T-helper 2 cell treated with Interferon-gamma antibody and Interleukin-4, amounts not matched to agents 5 μg/mL and 100 μg/mL, for 36 hours (primary cell): ENCODE measurements at regions not wholly inside any gene's neighbourhood (a gene's known extent, or its start where the extent isn't known, plus 50 kb on each side); places are given as distances from the start of the nearest gene placed in this dataset.

Experiments used
- DNase-seq: peaks from one replicate; pipeline ENCODE4 v3.0.0; 2021; ENCODE audit warnings: low spot score
- H3K27ac Mint-ChIP-seq: one replicate; pipeline ENCODE4 v1.8.0; 2021; ENCODE audit warnings: mild to moderate bottlenecking, mixed read lengths
- H3K27me3 Mint-ChIP-seq: one replicate; pipeline ENCODE4 v1.8.0; 2021; ENCODE audit warnings: low read depth, mixed read lengths
- H3K36me3 Mint-ChIP-seq: one replicate; pipeline ENCODE4 v1.8.0; 2021; ENCODE audit warnings: low read depth, mixed read lengths
- H3K4me1 Mint-ChIP-seq: one replicate; pipeline ENCODE4 v1.8.0; 2021; ENCODE audit warnings: low read depth, mixed read lengths
- H3K4me3 Mint-ChIP-seq: one replicate; pipeline ENCODE4 v1.8.0; 2022; ENCODE audit warnings: mild to moderate bottlenecking, moderate library complexity, mixed read lengths
- H3K9me3 Mint-ChIP-seq: one replicate; pipeline ENCODE4 v1.8.0; 2021; ENCODE audit warnings: mixed read lengths

DNA sequence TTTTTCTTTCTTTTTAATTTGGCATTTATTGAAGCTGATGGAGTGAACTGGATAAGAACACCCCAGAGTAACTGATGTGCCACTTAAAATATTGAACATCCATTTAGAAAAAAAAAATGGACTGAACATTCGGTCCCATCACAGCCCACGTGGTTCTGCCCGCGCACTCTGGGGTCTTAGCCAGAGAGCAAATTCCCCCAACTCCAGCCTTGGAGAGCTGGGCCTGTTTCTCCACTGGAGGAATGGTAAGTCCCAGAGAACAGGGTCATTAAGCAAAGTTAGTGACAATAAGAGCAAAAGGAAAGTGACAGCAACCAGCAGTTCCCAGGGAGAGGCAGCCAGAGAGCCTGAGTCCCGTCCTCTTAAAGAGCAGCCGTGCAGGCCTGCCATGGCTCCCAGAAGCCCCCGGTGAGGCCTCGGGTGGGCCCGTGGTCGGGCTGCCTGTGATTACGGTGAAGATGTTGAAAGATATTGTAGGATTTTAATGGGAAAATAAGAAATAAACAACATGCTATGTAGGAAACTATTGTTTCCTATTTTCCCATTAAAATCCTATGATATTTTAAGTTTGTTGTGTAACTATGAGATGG, 487.9 kb upstream of the MKI67 start:
- Mint-ChIP-seq H3K9me3 (no peaks in the 10 kb centered on the region), H3K4me1 (no peaks in the 10 kb centered on the region), H3K4me3 (no peak overlapping the region), H3K36me3 (no peaks in the 10 kb centered on the region), H3K27ac (no peak overlapping the region), H3K27me3 (no peaks in the 10 kb centered on the region)
- DNase-seq, result no peak

GRCh38 chr10:128614802-128615553, 488.8 kb upstream of the MKI67 start:
- H3K9me3 Mint-ChIP-seq, result no peaks in the 10 kb centered on the region

GRCh38 chr10:128617532-128617931, 491.3 kb upstream of the MKI67 start:
- H3K36me3 Mint-ChIP-seq, result no peaks in the 10 kb centered on the region
- H3K9me3 Mint-ChIP-seq, result no peaks in the 10 kb centered on the region
- no peak for DNase-seq
- no peaks in the 10 kb centered on the region for H3K4me1 Mint-ChIP-seq
- no peaks in the 10 kb centered on the region for H3K27me3 Mint-ChIP-seq
- H3K4me3 Mint-ChIP-seq, result no peak overlapping the region
- H3K27ac Mint-ChIP-seq, result no peak overlapping the region

More at GRCh38 chr10:128614802-128615553, 488.8 kb upstream of the MKI67 start:
- Mint-ChIP-seq H3K36me3 (no peaks in the 10 kb centered on the region), H3K4me3 (no peak overlapping the region), H3K27me3 (no peaks in the 10 kb centered on the region), H3K27ac (no peak overlapping the region), H3K4me1 (no peaks in the 10 kb centered on the region)
- no peak for DNase-seq

GRCh38 chr10:128622706-128623105, 496.5 kb upstream of the MKI67 start:
- Mint-ChIP-seq H3K27ac (no peak overlapping the region), H3K9me3 (no peaks in the 10 kb centered on the region), H3K27me3 (no peaks in the 10 kb centered on the region), H3K36me3 (no peaks in the 10 kb centered on the region), H3K4me1 (no peaks in the 10 kb centered on the region), H3K4me3 (no peak overlapping the region)
- no peak for DNase-seq

DNA sequence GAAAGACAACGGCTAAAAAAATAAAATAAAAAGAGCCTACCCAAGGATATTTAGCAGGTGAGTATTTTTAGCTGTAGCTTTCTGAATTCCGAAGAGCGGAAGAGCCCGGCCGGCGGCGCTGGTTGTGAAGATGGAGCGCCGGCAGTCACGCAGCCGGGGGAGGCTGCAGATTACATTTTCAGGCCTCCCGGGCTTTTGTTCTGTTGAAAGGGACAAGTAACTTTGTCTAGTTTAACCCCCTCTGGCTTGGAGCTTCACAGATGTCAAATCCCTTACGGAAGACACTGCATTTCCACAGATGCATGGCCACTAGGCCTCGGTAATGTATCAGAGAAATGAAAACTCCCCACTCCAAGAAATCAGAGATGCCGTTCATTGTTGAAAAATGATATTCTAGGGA, 497.6 kb upstream of the MKI67 start:
- Mint-ChIP-seq H3K4me1 (no peaks in the 10 kb centered on the region), H3K27me3 (no peaks in the 10 kb centered on the region), H3K27ac (no peak overlapping the region), H3K9me3 (no peaks in the 10 kb centered on the region), H3K4me3 (no peak overlapping the region), H3K36me3 (no peaks in the 10 kb centered on the region)
- no peak for DNase-seq

- Mint-ChIP-seq H3K9me3 (no peaks in the 10 kb centered on the region), H3K4me3 (no peak overlapping the region), H3K36me3 (no peaks in the 10 kb centered on the region), H3K4me1 (no peaks in the 10 kb centered on the region), H3K27ac (no peak overlapping the region), H3K27me3 (no peaks in the 10 kb centered on the region)
- no peak for DNase-seq
Observed at GRCh38 chr10:128624656-128625530, 498.7 kb upstream of the MKI67 start.

DNA sequence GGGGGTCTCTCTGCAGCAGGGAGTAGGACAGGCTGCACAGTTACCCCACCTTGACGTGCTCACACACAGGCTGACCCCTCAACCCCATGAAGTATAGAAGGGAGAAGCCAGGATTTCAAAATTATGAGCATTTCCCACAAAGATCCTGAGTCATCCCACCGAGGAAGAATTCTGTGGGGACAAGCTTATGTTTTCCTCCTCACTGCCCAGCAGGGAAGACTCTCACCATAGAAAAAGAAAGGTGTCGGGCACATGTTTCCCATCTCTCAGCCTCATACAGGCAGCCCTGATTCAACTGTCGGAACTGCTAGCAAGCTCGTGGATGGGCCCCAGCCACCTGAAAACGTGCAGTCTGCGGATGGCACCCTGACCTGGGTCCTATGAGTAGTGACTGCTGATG, 499.7 kb upstream of the MKI67 start:
- no peaks in the 10 kb centered on the region for H3K36me3 Mint-ChIP-seq

GRCh38 chr10:128626397-128627000, 500.3 kb upstream of the MKI67 start:
- Mint-ChIP-seq H3K27me3 (no peaks in the 10 kb centered on the region), H3K36me3 (no peaks in the 10 kb centered on the region), H3K27ac (no peak overlapping the region), H3K4me3 (no peak overlapping the region), H3K4me1 (no peaks in the 10 kb centered on the region), H3K9me3 (no peaks in the 10 kb centered on the region)
- DNase-seq, result no peak

More for the DNA sequence above, 499.7 kb upstream of the MKI67 start:
- Mint-ChIP-seq H3K27me3 (no peaks in the 10 kb centered on the region), H3K9me3 (no peaks in the 10 kb centered on the region), H3K27ac (no peak overlapping the region), H3K4me3 (no peak overlapping the region), H3K4me1 (no peaks in the 10 kb centered on the region)
- DNase-seq, result no peak

- Mint-ChIP-seq H3K27me3 (no peaks in the 10 kb centered on the region), H3K36me3 (no peaks in the 10 kb centered on the region), H3K4me1 (no peaks in the 10 kb centered on the region), H3K9me3 (no peaks in the 10 kb centered on the region), H3K27ac (no peak overlapping the region), H3K4me3 (no peak overlapping the region)
- DNase-seq, result no peak
Observed at GRCh38 chr10:128627811-128628210, 501.6 kb upstream of the MKI67 start.

GRCh38 chr10:128628252-128628651, 502.0 kb upstream of the MKI67 start:
- no peak for DNase-seq
- Mint-ChIP-seq H3K4me3 (no peak overlapping the region), H3K9me3 (no peaks in the 10 kb centered on the region), H3K27ac (no peak overlapping the region), H3K36me3 (no peaks in the 10 kb centered on the region), H3K4me1 (no peaks in the 10 kb centered on the region), H3K27me3 (no peaks in the 10 kb centered on the region)

DNA sequence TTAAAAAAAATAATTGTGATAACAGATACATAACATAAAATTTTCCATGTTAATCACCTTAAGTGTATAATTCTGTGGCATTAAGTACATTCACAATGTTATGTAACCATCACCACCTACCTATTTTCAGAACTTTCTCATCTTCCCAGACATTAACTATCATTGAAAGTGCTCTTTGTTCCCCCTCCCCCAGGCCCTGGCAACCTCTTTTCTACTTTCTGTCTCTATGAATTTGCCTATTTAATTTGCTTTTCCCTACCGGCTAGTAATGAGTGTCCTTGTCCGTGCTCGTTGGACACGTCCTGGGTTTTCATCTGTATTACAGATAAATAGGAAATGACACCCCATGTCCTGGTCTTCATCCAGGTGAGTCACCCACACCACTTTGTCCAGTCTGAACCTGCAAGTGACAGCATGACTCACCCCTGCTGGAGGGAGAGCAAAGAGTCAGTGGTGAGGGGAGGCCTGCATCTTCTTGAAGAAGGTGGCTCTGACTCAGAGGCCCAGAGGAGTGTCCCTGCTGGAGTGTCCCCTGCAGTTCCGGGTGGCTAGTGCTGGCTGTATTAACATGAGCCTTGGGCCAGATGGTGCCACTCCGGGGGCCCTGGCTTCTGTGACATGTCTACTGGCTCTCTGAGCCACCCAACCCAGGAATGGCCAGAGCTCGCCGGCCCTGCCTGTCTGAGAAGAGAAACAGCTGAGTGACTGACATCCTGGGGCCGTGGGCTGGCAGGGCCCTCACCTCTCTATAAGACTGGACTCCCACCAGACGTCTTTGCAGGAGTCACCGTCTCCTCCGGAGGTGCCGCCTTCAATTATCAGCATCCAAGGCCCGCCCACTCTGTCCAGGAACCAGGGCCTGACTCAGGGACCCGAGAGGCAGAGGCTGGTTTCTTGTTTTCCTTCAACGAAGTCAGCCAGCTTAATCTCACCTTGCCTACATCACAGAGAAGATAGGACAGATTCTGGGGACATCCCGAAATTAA, 503.2 kb upstream of the MKI67 start:
- no peak overlapping the region for H3K4me3 Mint-ChIP-seq
- H3K9me3 Mint-ChIP-seq, result no peaks in the 10 kb centered on the region
- DNase-seq, result no peak
- H3K36me3 Mint-ChIP-seq, result no peaks in the 10 kb centered on the region
- H3K27ac Mint-ChIP-seq, result no peak overlapping the region
- H3K27me3 Mint-ChIP-seq, result no peaks in the 10 kb centered on the region
- H3K4me1 Mint-ChIP-seq, result no peaks in the 10 kb centered on the region

- no peak overlapping the region for H3K4me3 Mint-ChIP-seq
- H3K4me1 Mint-ChIP-seq, result no peaks in the 10 kb centered on the region
- H3K36me3 Mint-ChIP-seq, result no peaks in the 10 kb centered on the region
- H3K27me3 Mint-ChIP-seq, result peaks cover 3% of the 10 kb centered on the region
- H3K9me3 Mint-ChIP-seq, result no peaks in the 10 kb centered on the region
- no peak overlapping the region for H3K27ac Mint-ChIP-seq
- no peak for DNase-seq
Observed at GRCh38 chr10:128630787-128631252, 504.6 kb upstream of the MKI67 start.

DNA sequence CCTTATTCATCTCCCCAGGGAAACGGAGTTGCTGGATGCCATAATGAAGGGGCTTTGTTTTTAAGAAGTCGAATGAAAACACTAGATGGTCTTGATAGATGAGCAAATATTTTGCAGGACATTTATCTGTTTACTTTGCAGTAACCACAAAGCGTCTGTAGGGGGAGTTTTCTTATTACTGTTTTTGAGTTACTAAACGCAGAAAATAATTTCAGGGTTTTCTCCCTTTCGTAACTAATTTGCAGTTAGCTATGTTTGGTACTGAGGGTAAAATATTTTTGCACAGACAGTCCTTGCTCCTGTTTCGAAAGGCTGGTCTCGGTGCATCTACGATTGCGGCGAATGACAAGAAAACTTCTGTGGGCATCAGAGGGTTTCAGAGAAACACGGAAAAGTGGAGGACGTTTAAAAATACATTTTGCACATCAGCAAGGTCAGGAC, 505.6 kb upstream of the MKI67 start:
- no peaks in the 10 kb centered on the region for H3K4me1 Mint-ChIP-seq
- peaks cover 3% of the 10 kb centered on the region for H3K27me3 Mint-ChIP-seq
- H3K36me3 Mint-ChIP-seq, result no peaks in the 10 kb centered on the region
- no peak overlapping the region for H3K27ac Mint-ChIP-seq
- DNase-seq, result no peak
- H3K9me3 Mint-ChIP-seq, result no peaks in the 10 kb centered on the region
- H3K4me3 Mint-ChIP-seq, result no peak overlapping the region
